Endodermal cell (in vitro differentiated cells): ENCODE measurements at regions not wholly inside any gene's neighbourhood (a gene's known extent, or its start where the extent isn't known, plus 50 kb on each side); places are given as distances from the start of the nearest gene placed in this dataset.
"Not testable (repeated sequence)": the region's sequence is repeated elsewhere in the genome, so short reads cannot be mapped to it uniquely, and the experiment has no call there.

Experiments used
- DNase-seq: peaks from one replicate; pipeline ENCODE4 v3.0.0-alpha.2; 2017
- H3K27ac ChIP-seq: 2 replicates; pipeline ENCODE4 v1.5.1; 2013; ENCODE audit warnings: mild to moderate bottlenecking, low read depth, low read length, moderate library complexity
- H3K27me3 ChIP-seq: 2 replicates; pipeline ENCODE4 v1.6.1; 2013; ENCODE audit warnings: mild to moderate bottlenecking, low read length, moderate library complexity; ENCODE audit not compliant: insufficient read depth, control insufficient read depth, poor library complexity, severe bottlenecking
- H3K36me3 ChIP-seq: 2 replicates; pipeline ENCODE4 v1.7.0; 2013; ENCODE audit warnings: mild to moderate bottlenecking, low read length, moderate library complexity; ENCODE audit not compliant: control insufficient read depth, insufficient read depth
- H3K4me1 ChIP-seq: one replicate; pipeline ENCODE4 v1.7.0; 2013; ENCODE audit warnings: low read length; ENCODE audit not compliant: control insufficient read depth, insufficient read depth
- H3K4me3 ChIP-seq: 2 replicates; pipeline ENCODE4 v1.5.1; 2013; ENCODE audit warnings: mild to moderate bottlenecking, low read length, moderate library complexity
- H3K9ac ChIP-seq: 2 replicates; pipeline ENCODE4 v1.6.1; 2013; ENCODE audit warnings: mild to moderate bottlenecking, low read length, moderate library complexity; ENCODE audit not compliant: poor library complexity, severe bottlenecking; ENCODE audit errors: extremely low read depth
- H3K9me3 ChIP-seq: 2 replicates; pipeline ENCODE4 v1.6.1; 2013; ENCODE audit warnings: mild to moderate bottlenecking, low read length, moderate library complexity; ENCODE audit not compliant: control insufficient read depth
- H3K27ac Mint-ChIP-seq: 2 replicates; pipeline ENCODE4 v1.8.0; 2020; ENCODE audit warnings: mixed read lengths
- H3K27me3 Mint-ChIP-seq: 2 replicates; pipeline ENCODE4 v1.8.0; 2021; ENCODE audit warnings: mild to moderate bottlenecking, mixed read lengths; ENCODE audit not compliant: insufficient read depth
- H3K36me3 Mint-ChIP-seq: 2 replicates; pipeline ENCODE4 v1.8.0; 2020; ENCODE audit warnings: low read depth, mixed read lengths
- H3K4me1 Mint-ChIP-seq: 2 replicates; pipeline ENCODE4 v1.8.0; 2020; ENCODE audit warnings: mixed read lengths
- H3K4me3 Mint-ChIP-seq: 2 replicates; pipeline ENCODE4 v1.8.0; 2020; ENCODE audit warnings: mild to moderate bottlenecking, moderate library complexity, mixed read lengths
- H3K9me3 Mint-ChIP-seq: 2 replicates; pipeline ENCODE4 v1.8.0; 2020; ENCODE audit warnings: mild to moderate bottlenecking, mixed read lengths
- WGBS, 2 experiments: methylation state at CpG; one replicate each; pipeline versions ENCODE4 v1.1.5 to v1.1.7; 2013; ENCODE audit warnings: missing lambda C conversion rate in 2 of 2, mixed read lengths in 1 of 2; ENCODE audit not compliant: insufficient coverage in 1 of 2, insufficient read length in 1 of 2; 5-methylcytosine and 5-hydroxymethylcytosine counted together
- TF ChIP-seq, protein P1 (sequence below): fragments of 200-600 bp; sonication (generic); conservative IDR thresholded peaks from 2 replicates; pipeline ENCODE4 v1.5.0; 2021; ENCODE audit warnings: antibody characterized with exemption, mild to moderate bottlenecking

DNA sequence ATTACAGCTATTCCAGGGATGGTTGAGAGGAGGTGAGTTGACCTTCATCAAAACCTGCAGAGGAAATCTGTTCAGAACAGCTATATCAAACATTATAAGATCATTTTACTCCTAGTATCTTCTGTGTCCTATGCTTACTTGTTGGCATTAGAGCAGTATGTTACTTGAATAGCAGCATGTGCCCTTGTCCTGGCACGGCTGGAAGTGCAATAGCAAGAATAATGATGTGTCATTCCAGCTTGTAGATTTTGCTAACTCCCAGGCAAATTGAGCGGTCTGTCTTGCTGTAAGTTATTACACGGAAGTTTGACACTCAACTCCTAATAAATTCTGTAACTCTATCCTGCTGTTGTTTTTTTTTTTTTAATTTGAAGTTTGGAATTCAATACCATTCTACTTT is 385.5 kb downstream of the TENT5A start:
- no peaks in the 10 kb centered on the region for H3K9me3 ChIP-seq
- H3K27ac Mint-ChIP-seq: no peak overlapping the region
- H3K27me3 ChIP-seq: no peaks in the 10 kb centered on the region
- H3K9me3 Mint-ChIP-seq: peaks cover 6% of the 10 kb centered on the region
- no peak overlapping the region for H3K9ac ChIP-seq
- no peak overlapping the region for H3K27ac ChIP-seq
- H3K36me3 ChIP-seq: no peaks in the 10 kb centered on the region
- no peak overlapping the region for H3K4me3 ChIP-seq
- no peak for DNase-seq
- H3K4me3 Mint-ChIP-seq: no peak overlapping the region
- no peaks in the 10 kb centered on the region for H3K27me3 Mint-ChIP-seq
- TF ChIP-seq, protein P1, sequence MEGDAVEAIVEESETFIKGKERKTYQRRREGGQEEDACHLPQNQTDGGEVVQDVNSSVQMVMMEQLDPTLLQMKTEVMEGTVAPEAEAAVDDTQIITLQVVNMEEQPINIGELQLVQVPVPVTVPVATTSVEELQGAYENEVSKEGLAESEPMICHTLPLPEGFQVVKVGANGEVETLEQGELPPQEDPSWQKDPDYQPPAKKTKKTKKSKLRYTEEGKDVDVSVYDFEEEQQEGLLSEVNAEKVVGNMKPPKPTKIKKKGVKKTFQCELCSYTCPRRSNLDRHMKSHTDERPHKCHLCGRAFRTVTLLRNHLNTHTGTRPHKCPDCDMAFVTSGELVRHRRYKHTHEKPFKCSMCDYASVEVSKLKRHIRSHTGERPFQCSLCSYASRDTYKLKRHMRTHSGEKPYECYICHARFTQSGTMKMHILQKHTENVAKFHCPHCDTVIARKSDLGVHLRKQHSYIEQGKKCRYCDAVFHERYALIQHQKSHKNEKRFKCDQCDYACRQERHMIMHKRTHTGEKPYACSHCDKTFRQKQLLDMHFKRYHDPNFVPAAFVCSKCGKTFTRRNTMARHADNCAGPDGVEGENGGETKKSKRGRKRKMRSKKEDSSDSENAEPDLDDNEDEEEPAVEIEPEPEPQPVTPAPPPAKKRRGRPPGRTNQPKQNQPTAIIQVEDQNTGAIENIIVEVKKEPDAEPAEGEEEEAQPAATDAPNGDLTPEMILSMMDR: no peak
- no peaks in the 10 kb centered on the region for H3K36me3 Mint-ChIP-seq
- no peaks in the 10 kb centered on the region for H3K4me1 ChIP-seq
- WGBS, 2 experiments: 78 to 92% methylated on average over 2 to 3 of the region's 3 CpGs
- peaks cover 4% of the 10 kb centered on the region for H3K4me1 Mint-ChIP-seq

DNA sequence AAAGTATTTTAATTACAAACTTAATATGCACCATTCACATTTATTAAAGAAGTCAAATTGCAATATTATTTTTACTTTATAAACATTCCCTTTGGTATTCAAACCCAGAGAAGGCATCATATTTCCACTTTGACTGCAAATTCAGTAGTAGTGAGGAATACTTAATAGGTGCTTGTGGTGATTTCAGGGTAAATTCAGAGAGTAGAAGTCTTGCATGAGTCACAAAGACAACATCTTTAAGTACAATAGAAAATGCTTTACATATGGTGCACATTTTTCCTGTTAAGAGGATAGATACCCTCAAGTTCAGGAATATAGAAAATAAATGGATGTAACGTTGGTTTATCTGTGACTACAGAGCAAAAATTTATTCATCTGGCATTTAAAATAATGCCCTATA is 390.2 kb downstream of the TENT5A start:
- 44% methylated on average over 1 of the region's 1 CpG; no CpG with 5 or more reads in 1 of the 2 experiments for WGBS, 2 experiments
- no peak for DNase-seq
- Histone ChIP-seq H3K27me3 (no peaks in the 10 kb centered on the region), H3K9ac (no peak overlapping the region), H3K27ac (no peak overlapping the region), H3K4me1 (no peaks in the 10 kb centered on the region), H3K9me3 (no peaks in the 10 kb centered on the region), H3K4me3 (no peak overlapping the region), H3K36me3 (no peaks in the 10 kb centered on the region)
- H3K9me3 Mint-ChIP-seq: peaks cover 6% of the 10 kb centered on the region
- H3K27me3 Mint-ChIP-seq: no peaks in the 10 kb centered on the region
- no peak overlapping the region for H3K27ac Mint-ChIP-seq
- no peaks in the 10 kb centered on the region for H3K36me3 Mint-ChIP-seq
- H3K4me1 Mint-ChIP-seq: peaks cover 14% of the 10 kb centered on the region
- TF ChIP-seq, protein P1: no peak
- H3K4me3 Mint-ChIP-seq: no peak overlapping the region

DNA sequence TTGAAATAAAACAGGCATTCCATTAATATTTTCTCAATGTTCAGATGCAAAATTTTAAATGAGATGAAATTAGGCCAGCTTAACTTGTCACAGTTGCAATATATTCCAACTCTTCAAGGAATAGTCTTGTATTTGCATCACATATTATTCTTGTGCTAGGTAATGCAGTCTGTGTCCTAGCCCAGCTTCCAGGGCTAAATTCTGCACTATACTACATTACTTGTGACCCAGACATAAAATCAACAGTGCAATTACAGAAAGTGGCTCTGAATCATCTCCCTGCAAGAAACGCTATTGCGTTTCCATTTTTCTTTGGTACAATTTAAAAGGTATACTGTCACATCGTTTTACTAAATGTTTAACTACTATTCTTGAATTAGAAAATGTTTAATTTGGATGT is 399.2 kb downstream of the TENT5A start:
- H3K36me3 Mint-ChIP-seq: no peaks in the 10 kb centered on the region
- Histone ChIP-seq H3K4me1 (no peaks in the 10 kb centered on the region), H3K36me3 (no peaks in the 10 kb centered on the region), H3K9ac (no peak overlapping the region), H3K27ac (no peak overlapping the region), H3K4me3 (no peak overlapping the region), H3K27me3 (no peaks in the 10 kb centered on the region), H3K9me3 (no peaks in the 10 kb centered on the region)
- no peak overlapping the region for H3K27ac Mint-ChIP-seq
- 87% methylated on average over 3 of the region's 3 CpGs; no CpG with 5 or more reads in 1 of the 2 experiments for WGBS, 2 experiments
- TF ChIP-seq, protein P1: no peak
- no peaks in the 10 kb centered on the region for H3K27me3 Mint-ChIP-seq
- no peaks in the 10 kb centered on the region for H3K9me3 Mint-ChIP-seq
- H3K4me1 Mint-ChIP-seq: peaks cover 22% of the 10 kb centered on the region
- H3K4me3 Mint-ChIP-seq: no peak overlapping the region
- DNase-seq: no peak

DNA sequence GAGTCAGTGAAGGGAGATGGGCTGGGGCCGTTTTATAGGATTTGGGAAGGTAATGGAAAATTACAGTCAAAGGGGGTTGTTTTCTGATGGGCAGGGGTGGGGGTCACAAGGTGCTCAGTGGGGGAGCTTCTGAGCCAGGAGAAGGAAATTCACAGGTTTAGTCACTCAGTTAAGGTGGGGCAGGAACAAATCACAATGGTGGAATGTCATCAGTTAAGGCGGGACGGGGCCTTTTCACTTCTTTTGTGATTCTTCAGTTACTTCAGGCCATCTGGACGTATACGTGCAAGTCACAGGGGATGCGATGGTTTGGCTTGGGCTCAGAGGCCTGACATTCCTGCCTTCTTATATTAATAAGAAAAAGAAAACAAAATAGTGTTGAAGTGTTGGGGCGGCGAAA is 408.5 kb downstream of the TENT5A start:
- H3K27ac ChIP-seq, H3K9me3 ChIP-seq, H3K4me3 ChIP-seq, DNase-seq, H3K27me3 ChIP-seq, H3K27ac Mint-ChIP-seq, H3K36me3 ChIP-seq, H3K4me1 ChIP-seq, H3K27me3 Mint-ChIP-seq, H3K36me3 Mint-ChIP-seq, H3K9me3 Mint-ChIP-seq, H3K4me3 Mint-ChIP-seq, H3K9ac ChIP-seq: not testable (repeated sequence)
- peaks cover 42% of the 10 kb centered on the region for H3K4me1 Mint-ChIP-seq
- 75 to 82% methylated on average over 4 to 5 of the region's 8 CpGs for WGBS, 2 experiments
